HCT116 (cell line): ENCODE measurements at regions not wholly inside any gene's neighbourhood (a gene's known extent, or its start where the extent isn't known, plus 50 kb on each side); places are given as distances from the start of the nearest gene placed in this dataset.
A peak's percentile ranks its signal among the peaks of the same experiment; 100 is the strongest.

Experiments used
- ATAC-seq: fragments of 200-7000 bp; cut with Tn5 transposase; 2 replicates; pipeline ENCODE4 v1.9.1; 2020; ENCODE audit warnings: mild to moderate bottlenecking, moderate library complexity
- BruUV-seq: library from RNA; stranded (reverse); fragments of 400-500 nt; replicated peaks from 2 replicates; lab custom pipeline; 2021; lab: Mats Ljungman, UMichigan
- CTCF ChIA-PET: fragments of 300-600 bp; sonication (Branson Sonifier 250); formaldehyde crosslinking; loops from one replicate; lab custom pipeline; 2021; ENCODE audit warnings: antibody characterized with exemption; lab: Charles Lee
- POLR2A ChIA-PET: fragments of 300-600, 350-600 bp; sonication (Branson Sonifier 250); formaldehyde crosslinking; loops from one replicate; lab custom pipeline; 2021; ENCODE audit warnings: antibody characterized with exemption; lab: Charles Lee
- RAD21 ChIA-PET, 2 experiments: fragments of 300-600 bp; sonication (Branson Sonifier 250); formaldehyde crosslinking; loops; one replicate each; lab custom pipeline; 2023; ENCODE audit warnings: low total read pairs in 2 of 2; ENCODE audit not compliant: uncharacterized antibody in 2 of 2, unreplicated experiment in 2 of 2, low non-redundant PET in 1 of 2; lab: Charles Lee
- DNase-seq: peaks from one replicate; pipeline ENCODE4 v3.0.0-alpha.2; 2010; ENCODE audit warnings: low read depth, low spot score
- H2AFZ ChIP-seq: fragments of 200-600 bp; shearing (Covaris generic), sonication (generic); 2 replicates; pipeline ENCODE4 v1.6.1; 2017; ENCODE audit warnings: low read depth, mixed run types, mixed read lengths, antibody characterized with exemption, low read length; ENCODE audit not compliant: poor library complexity, severe bottlenecking
- H3K27ac ChIP-seq: 2 replicates; pipeline ENCODE4 v1.5.1; 2012; ENCODE audit warnings: low read depth, low read length
- H3K27me3 ChIP-seq: fragments of 200-600 bp; sonication (generic); 2 replicates; pipeline ENCODE4 v1.6.1; 2016; ENCODE audit warnings: mixed run types, low read length, mixed read lengths; ENCODE audit not compliant: insufficient read depth
- H3K36me3 ChIP-seq, 2 experiments: fragments of 200-500 bp in 1 of 2; fragments of 200-600 bp in 1 of 2; sonication (Bioruptor generic) in 1 of 2; sonication (generic) in 1 of 2; 2 replicates each; pipeline versions ENCODE4 v1.5.1 to v1.6.1; 2014 to 2016; ENCODE audit warnings: low read length in 2 of 2, inconsistent platforms in 1 of 2, mixed read lengths in 1 of 2, mixed run types in 1 of 2; ENCODE audit not compliant: insufficient read depth in 2 of 2, control insufficient read depth in 1 of 2
- H3K4me1 ChIP-seq, 2 experiments: fragments of 200-600 bp in 1 of 2; sonication (generic) in 1 of 2; 2 replicates each; pipeline versions ENCODE4 v1.5.1 to v1.6.1; 2012 to 2017; ENCODE audit warnings: low read length in 2 of 2, inconsistent platforms in 1 of 2, mild to moderate bottlenecking in 1 of 2, mixed read lengths in 1 of 2, mixed run types in 1 of 2, moderate library complexity in 1 of 2; ENCODE audit not compliant: insufficient read depth in 2 of 2, control insufficient read depth in 1 of 2
- H3K4me2 ChIP-seq: fragments of 200-600 bp; sonication (generic); 2 replicates; pipeline ENCODE4 v1.6.1; 2017; ENCODE audit warnings: mixed run types, low read length, mixed read lengths
- H3K4me3 ChIP-seq, 2 experiments: fragments of 200-600 bp in 1 of 2; sonication (generic) in 1 of 2; replicated peaks in 1 of 2; 2 replicates each; pipeline ENCODE4 v1.5.1; 2011 to 2016; ENCODE audit warnings: low read length in 2 of 2, control low read depth in 1 of 2, low read depth in 1 of 2, mild to moderate bottlenecking in 1 of 2, mixed read lengths in 1 of 2, mixed run types in 1 of 2
- H3K79me2 ChIP-seq: fragments of 200-600 bp; sonication (generic); 2 replicates; pipeline ENCODE4 v1.6.1; 2017; ENCODE audit warnings: mild to moderate bottlenecking, mixed run types, low read length, moderate library complexity, mixed read lengths; ENCODE audit not compliant: insufficient read depth
- H3K9ac ChIP-seq: fragments of 200-600 bp; sonication (generic); 2 replicates; pipeline ENCODE4 v1.6.1; 2016; ENCODE audit warnings: low read length, mixed read lengths
- H3K9me2 ChIP-seq: fragments of 200-600 bp; sonication (generic), shearing (Covaris generic); 2 replicates; pipeline ENCODE4 v1.6.1; 2017; ENCODE audit warnings: mixed run types, mild to moderate bottlenecking, moderate library complexity; ENCODE audit not compliant: insufficient read depth
- H3K9me3 ChIP-seq, 2 experiments: fragments of 200-500 bp in 1 of 2; fragments of 200-600 bp in 1 of 2; sonication (Bioruptor generic) in 1 of 2; sonication (generic) in 1 of 2; 2 replicates each; pipeline ENCODE4 v1.6.1; 2014 to 2017; ENCODE audit warnings: low read length in 2 of 2, mixed read lengths in 2 of 2, inconsistent platforms in 1 of 2, low read depth in 1 of 2, mild to moderate bottlenecking in 1 of 2, mixed run types in 1 of 2, moderate library complexity in 1 of 2; ENCODE audit not compliant: control insufficient read depth in 1 of 2, insufficient read depth in 1 of 2
- H4K20me1 ChIP-seq: fragments of 200-600 bp; sonication (generic), shearing (Covaris generic); 2 replicates; pipeline ENCODE4 v1.6.1; 2017; ENCODE audit warnings: mixed run types, mild to moderate bottlenecking, moderate library complexity; ENCODE audit not compliant: insufficient read depth
- ELF1 ChIP-seq: IDR thresholded peaks from 2 replicates; pipeline ENCODE4 v1.6.1; 2012; ENCODE audit warnings: low read depth, borderline replicate concordance
- EZH2 ChIP-seq: fragments of 200-600 bp; sonication (generic); IDR thresholded peaks from 2 replicates; pipeline ENCODE4 v1.6.1; 2017; ENCODE audit warnings: antibody characterized with exemption, mixed run types
- EZH2phosphoT487 ChIP-seq: fragments of 200-600 bp; IDR thresholded peaks from 2 replicates; pipeline ENCODE4 v1.6.1; 2018; ENCODE audit warnings: antibody characterized with exemption, borderline replicate concordance
- FOSL1 ChIP-seq: IDR thresholded peaks from 2 replicates; pipeline ENCODE4 v1.6.1; 2012; ENCODE audit warnings: low read depth
- POLR2A ChIP-seq: IDR thresholded peaks from 2 replicates; pipeline ENCODE4 v1.7.0; 2011; ENCODE audit warnings: borderline replicate concordance; ENCODE audit not compliant: insufficient read depth, insufficient read length; ENCODE audit errors: extremely low read depth
- POLR2AphosphoS5 ChIP-seq: IDR thresholded peaks from 2 replicates; pipeline ENCODE4 v1.6.1; 2011; ENCODE audit warnings: mild to moderate bottlenecking, low read depth, low read length, moderate library complexity
- RAD21 ChIP-seq: IDR thresholded peaks from 2 replicates; pipeline ENCODE4 v1.6.1; 2012; ENCODE audit warnings: low read depth, mild to moderate bottlenecking
- SIN3A ChIP-seq: IDR thresholded peaks from 2 replicates; pipeline ENCODE4 v1.6.1; 2012; ENCODE audit warnings: low read depth
- SP1 ChIP-seq: IDR thresholded peaks from 2 replicates; pipeline ENCODE4 v1.6.1; 2012; ENCODE audit warnings: low read depth
- TCF7L2 ChIP-seq: IDR thresholded peaks from 2 replicates; pipeline ENCODE4 v1.7.0; 2011; ENCODE audit warnings: borderline replicate concordance, inconsistent platforms; ENCODE audit not compliant: insufficient read depth, insufficient read length; ENCODE audit errors: extremely low read depth
- ZFX ChIP-seq: fragments of 450-650 bp; IDR thresholded peaks from 2 replicates; pipeline ENCODE4 v1.6.1; 2017
- intact Hi-C: fragments of 100-400 bp; cut with micrococcal nuclease; formaldehyde crosslinking; loops from 2 replicates; pipeline ENCODE4 v1.10.0; 2022
- TF ChIP-seq, protein P1 (sequence below): IDR thresholded peaks from 2 replicates; pipeline ENCODE4 v1.6.1; 2012

DNA sequence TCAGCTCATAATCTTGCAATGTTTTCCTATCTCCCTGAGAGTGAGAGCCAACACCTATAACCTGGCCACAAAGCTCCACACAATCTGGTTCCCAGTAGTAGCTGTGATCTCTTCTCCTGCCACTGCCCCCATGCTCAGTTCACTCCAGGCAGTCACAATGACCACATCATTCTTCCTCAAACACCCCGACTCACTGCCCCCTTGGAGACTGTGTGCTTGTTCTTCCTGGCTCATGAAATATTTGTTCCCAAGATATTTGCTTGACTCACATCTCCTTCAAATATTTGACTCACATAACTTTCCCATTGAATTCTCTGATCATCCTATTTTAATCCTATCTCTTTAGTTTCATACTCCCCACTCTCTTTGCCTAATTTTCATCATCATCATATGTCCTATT lies 173.7 kb downstream of the AREG start:
- no peaks in the 10 kb centered on the region for H4K20me1 ChIP-seq
- H3K27ac ChIP-seq = peak overlapping the region; percentile 94
- H3K79me2 ChIP-seq = no peaks in the 10 kb centered on the region; the same call in 1 of the 2 replicates
- H3K36me3 ChIP-seq = peaks cover 0 to 19% of the 10 kb centered on the region in 2 experiments; a peak in 2 of 4 replicates
- no peak for DNase-seq
- intact Hi-C loops = no loop called here
- TF ChIP-seq RAD21 (peak; percentile 18; the same call in 1 of the 2 replicates), SIN3A (no peak), ZFX (no peak), FOSL1 (no peak; the same call in none of the 2 replicates), EZH2phosphoT487 (no peak), SP1 (peak; percentile 58), TCF7L2 (no peak), POLR2AphosphoS5 (peak; percentile 65), ELF1 (no peak), EZH2 (no peak), POLR2A (no peak)
- TF ChIP-seq, protein P1, sequence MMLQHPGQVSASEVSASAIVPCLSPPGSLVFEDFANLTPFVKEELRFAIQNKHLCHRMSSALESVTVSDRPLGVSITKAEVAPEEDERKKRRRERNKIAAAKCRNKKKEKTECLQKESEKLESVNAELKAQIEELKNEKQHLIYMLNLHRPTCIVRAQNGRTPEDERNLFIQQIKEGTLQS = no peak
- TF ChIP-seq, all 23 proteins: peak for 3
- BruUV-seq = no TSS peak
- H3K4me2 ChIP-seq = peak overlapping the region; percentile 37
- H3K9ac ChIP-seq = peak overlapping the region; percentile 61
- ChIA-PET POLR2A (interaction anchor here (0.8 to 13.3 kb wide), 5 partner anchors 11 to 163 kb away, joined by 3 to 145 read pairs (median 4); no protein-coding TSS in a partner anchor), RAD21 (no interaction called here), CTCF (no interaction called here)
- peak; percentile 73 for ATAC-seq
- H3K27me3 ChIP-seq = no peaks in the 10 kb centered on the region
- peaks cover 5 to 8% of the 10 kb centered on the region in 2 experiments; a peak in 1 of 4 replicates for H3K9me3 ChIP-seq
- H2AFZ ChIP-seq = no peak overlapping the region
- H3K4me3 ChIP-seq = no peak overlapping the region
- peaks cover 63 to 66% of the 10 kb centered on the region in 2 experiments for H3K4me1 ChIP-seq
- no peaks in the 10 kb centered on the region for H3K9me2 ChIP-seq
